ENCODE measurements at regions not wholly inside any gene's neighbourhood (a gene's known extent, or its start where the extent isn't known, plus 50 kb on each side); places are given as distances from the start of the nearest gene placed in this dataset.

- Histone ChIP-seq H3K4me1 (ENCODE audit: low read depth) (no peaks in the 10 kb centered on the region), H3K4me3 (no peak overlapping the region), H3K9me3 (no peaks in the 10 kb centered on the region), H3K36me3 (ENCODE audit: low read depth) (no peaks in the 10 kb centered on the region)
- ATAC-seq (no peak), DNase-seq (no peak)
- intact Hi-C loops (cut with DNase I, micrococcal nuclease), result no loop called here
- no peak for TF ChIP-seq CTCF (IDR thresholded peaks at IDR 0.05)
These were observed 193.9 kb downstream of the SEC61B start for GRCh38 chr9:99416007-99416406.

- no peak for TF ChIP-seq CTCF (IDR thresholded peaks at IDR 0.05)
- H3K9me3 ChIP-seq, result no peaks in the 10 kb centered on the region
- no peaks in the 10 kb centered on the region for H3K36me3 ChIP-seq (ENCODE audit: low read depth)
- ATAC-seq (no peak), DNase-seq (no peak)
- no peaks in the 10 kb centered on the region for H3K4me1 ChIP-seq (ENCODE audit: low read depth)
- intact Hi-C loops (cut with DNase I, micrococcal nuclease), result no loop called here
- no peak overlapping the region for H3K4me3 ChIP-seq
These were observed 197.0 kb downstream of the SEC61B start for GRCh38 chr9:99419070-99419469.

- intact Hi-C loops (cut with DNase I, micrococcal nuclease), result no loop called here
- ATAC-seq (no peak), DNase-seq (no peak)
- TF ChIP-seq CTCF (IDR thresholded peaks at IDR 0.05), result no peak
- no peaks in the 10 kb centered on the region for H3K36me3 ChIP-seq (ENCODE audit: low read depth)
- H3K4me1 ChIP-seq (ENCODE audit: low read depth), result no peaks in the 10 kb centered on the region
- H3K4me3 ChIP-seq, result no peak overlapping the region
- no peaks in the 10 kb centered on the region for H3K9me3 ChIP-seq
These were observed 199.3 kb downstream of the SEC61B start for GRCh38 chr9:99421369-99421768.

DNA sequence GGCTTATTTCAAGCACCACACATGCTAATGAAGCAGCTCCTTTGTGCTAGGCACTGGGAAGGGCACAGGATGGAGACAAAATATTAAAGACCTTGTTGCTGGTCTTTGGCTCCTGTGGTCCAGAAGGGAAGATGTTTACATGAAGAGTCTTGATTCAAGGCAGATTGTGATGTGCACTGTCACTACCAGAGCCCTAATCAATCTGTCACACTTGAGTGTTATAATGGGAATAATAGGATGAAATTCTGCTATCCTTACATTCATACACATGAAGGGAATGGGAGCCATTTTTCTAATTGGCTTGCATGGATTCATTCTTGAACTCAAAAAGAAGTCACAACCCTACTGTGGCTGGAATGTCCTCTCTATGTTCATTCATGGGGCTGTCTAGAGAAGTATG lies 203.0 kb downstream of the SEC61B start:
- Histone ChIP-seq H3K4me3 (no peak overlapping the region), H3K36me3 (ENCODE audit: low read depth) (no peaks in the 10 kb centered on the region), H3K4me1 (ENCODE audit: low read depth) (no peaks in the 10 kb centered on the region), H3K9me3 (no peaks in the 10 kb centered on the region)
- no peak for ATAC-seq
- no peak for DNase-seq
- no peak for TF ChIP-seq CTCF (IDR thresholded peaks at IDR 0.05)
- intact Hi-C loops (cut with DNase I, micrococcal nuclease), result no loop called here

- Histone ChIP-seq H3K4me3 (no peak overlapping the region), H3K36me3 (ENCODE audit: low read depth) (no peaks in the 10 kb centered on the region), H3K9me3 (no peaks in the 10 kb centered on the region), H3K4me1 (ENCODE audit: low read depth) (no peaks in the 10 kb centered on the region)
- DNase-seq (no peak), ATAC-seq (no peak)
- intact Hi-C loops (cut with DNase I, micrococcal nuclease), result no loop called here
- TF ChIP-seq CTCF (IDR thresholded peaks at IDR 0.05), result no peak
These were observed 204.1 kb downstream of the SEC61B start for GRCh38 chr9:99425923-99426842.
